Frontal cortex (tissue), 3 donors: ENCODE measurements at regions not wholly inside any gene's neighbourhood (a gene's known extent, or its start where the extent isn't known, plus 50 kb on each side); places are given as distances from the start of the nearest gene placed in this dataset.
"Not testable (repeated sequence)": the region's sequence is repeated elsewhere in the genome, so short reads cannot be mapped to it uniquely, and the experiment has no call there.

Experiments used
- DNase-seq, 2 donors: peaks; one replicate each; pipeline ENCODE4 v3.0.0; 2012; ENCODE audit warnings: low spot score in 2 of 2
- FAIRE-seq: peaks from 2 replicates; lab custom pipeline; 2012; peaks lifted over from hg19 to GRCh38; lab: Jason Lieb, UNC
- donor health status: control.
- donor health status: control.
- donor health status: control.

DNA sequence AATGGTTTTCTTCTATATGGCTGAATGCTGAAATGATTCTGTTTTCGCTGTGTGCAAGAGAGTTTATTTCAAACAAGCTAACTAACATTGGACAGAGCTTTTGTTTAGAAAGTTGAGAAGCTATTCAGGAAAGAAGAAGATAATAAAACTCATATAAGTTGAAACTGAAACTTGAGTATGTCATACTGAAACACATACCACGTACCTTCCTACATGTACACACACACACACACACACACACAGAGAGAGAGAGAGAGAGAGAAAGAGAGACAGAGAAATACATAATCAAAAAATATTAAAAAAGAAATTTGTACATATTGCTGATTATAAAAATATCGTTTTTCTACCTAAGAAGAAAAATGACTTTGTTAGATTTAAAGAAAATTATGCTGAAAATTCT is 561.9 kb upstream of the KCND2 start:
- no peak for DNase-seq
- no peak for FAIRE-seq

DNA sequence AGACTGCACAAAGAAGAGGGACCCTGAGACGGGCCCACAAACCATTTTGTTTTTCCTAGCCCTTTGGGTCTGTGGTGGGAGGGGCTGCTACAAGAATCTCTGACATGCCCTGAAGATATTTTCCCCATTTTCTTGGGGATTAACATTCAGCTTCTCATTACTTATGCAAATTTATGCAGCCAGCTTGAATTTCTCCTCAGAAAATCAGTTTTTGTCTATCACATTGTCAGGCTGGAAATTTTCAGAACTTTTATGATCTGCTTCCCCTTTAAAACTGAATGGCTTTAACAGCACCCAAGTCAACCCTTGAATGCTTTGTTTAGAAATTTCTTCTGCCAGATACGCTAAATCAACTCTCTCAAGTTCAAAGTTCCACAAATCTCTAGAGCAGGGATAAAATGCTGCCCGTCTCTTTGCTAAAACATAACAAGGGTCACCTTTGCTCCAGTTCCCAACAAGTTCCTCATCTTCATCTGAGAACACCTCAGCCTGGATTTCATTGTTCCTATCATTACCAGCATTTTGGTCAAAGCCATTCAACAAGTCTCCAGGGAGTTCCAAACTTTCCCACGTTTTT is 560.0 kb upstream of the KCND2 start:
- DNase-seq (no peak), FAIRE-seq (no peak)

DNA sequence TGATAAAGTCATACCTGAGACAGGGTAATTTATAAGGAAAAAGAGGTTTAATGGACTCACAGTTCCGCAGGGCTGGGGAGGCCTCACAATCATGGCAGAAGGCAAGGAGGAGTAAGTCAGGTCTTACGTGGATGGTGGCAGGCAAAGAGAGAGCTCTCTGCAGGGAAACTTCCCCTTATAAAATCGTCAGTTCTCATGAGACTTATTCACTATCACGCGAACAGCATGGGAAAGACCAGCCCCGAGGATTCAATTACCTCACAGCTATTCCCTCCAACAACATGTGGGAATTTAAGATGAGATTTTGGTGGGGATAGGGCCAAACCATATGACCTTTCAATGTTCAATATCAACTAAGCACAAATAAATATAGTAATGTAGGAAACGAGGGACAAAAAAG is 559.4 kb upstream of the KCND2 start:
- DNase-seq = no peak
- FAIRE-seq = no peak

DNA sequence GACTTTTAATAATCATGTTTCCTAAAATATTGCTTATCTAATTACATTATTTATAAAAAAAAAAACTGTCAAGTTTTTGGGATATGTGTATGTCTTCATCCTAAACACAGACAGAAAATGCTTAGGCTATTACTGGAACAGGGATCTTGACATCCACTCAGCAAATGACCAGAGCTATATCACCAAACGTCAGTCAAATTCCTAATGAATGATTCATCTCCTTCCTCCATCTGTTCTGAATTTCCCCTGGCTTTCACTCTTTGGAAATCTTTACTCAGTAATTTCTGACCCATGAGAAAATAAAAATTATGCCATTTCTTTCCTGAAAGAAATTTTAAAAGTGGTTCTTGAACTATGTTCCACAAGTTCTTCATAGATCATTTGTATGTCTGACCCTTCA is 552.4 kb upstream of the KCND2 start:
- no peak for FAIRE-seq
- no peak for DNase-seq

DNA sequence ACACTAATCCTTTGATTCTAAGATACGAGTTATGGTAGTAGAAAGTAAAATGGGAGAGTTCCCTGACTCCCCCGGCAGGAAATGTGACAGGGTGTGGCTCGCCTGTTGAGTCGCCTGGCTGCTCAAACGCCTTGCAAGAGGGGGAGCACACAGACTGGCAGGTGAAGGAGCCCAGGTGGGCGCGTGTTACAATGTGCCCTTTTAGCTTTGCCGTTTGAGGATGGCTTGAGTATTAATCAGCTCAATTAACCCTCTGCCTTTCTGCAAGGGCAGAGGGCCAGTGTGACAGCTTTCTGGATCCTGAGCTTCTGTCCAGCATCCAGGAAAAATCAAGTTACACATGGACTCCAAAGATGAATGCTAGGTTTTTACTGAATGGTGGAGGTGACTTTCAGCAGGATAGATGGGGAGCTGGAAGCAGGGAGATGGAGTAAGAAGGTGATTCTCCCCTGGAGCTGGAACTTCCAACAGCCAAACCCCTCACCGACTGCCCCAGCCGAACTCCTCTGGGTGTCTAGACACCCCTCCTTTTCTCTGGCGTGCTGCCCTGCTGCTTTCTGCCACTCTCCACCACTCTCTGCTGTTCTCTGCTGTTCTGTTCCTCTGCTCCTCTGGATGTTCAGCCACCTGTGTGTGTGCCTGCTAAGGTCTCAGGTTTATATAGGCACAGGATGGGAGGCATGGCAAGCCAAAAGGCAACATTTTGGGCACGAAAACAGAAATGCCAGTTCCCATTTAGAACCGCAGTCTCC is 548.8 kb upstream of the KCND2 start:
- no peak for DNase-seq
- no peak for FAIRE-seq

DNA sequence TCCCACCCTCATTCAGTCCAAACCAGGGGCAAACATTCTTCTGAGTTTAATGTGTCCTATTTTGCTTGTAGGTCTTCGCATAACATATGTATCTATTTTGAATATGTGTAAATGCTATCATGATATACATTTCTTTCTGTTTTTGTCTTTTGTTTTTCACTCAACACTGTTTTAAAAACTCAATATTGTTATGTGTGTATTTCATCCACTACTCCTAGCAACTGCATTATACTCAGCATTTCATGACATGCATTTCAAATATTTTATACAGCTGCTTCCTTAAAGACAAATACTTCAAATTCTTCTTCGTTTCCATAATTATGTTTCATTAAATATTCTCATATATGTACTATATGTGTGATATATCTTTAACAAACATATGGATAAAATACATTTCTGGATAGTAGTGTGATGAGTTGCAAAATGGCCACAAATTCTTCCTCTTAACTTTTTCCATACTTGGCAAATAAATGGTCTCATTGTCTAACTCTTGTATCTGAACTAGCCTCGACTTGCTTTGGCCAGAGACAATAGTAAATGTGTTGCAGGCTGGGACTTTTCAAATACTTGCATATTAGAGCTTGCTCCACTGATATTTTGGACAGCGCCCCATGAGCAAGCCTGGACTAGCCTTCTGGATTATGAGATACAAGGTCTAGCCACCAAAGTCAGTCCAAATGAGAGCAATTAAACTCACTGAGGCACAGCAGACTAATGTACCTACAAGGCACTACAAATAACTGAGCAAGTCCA is 539.7 kb upstream of the KCND2 start:
- FAIRE-seq (no peak), DNase-seq (no peak)

DNA sequence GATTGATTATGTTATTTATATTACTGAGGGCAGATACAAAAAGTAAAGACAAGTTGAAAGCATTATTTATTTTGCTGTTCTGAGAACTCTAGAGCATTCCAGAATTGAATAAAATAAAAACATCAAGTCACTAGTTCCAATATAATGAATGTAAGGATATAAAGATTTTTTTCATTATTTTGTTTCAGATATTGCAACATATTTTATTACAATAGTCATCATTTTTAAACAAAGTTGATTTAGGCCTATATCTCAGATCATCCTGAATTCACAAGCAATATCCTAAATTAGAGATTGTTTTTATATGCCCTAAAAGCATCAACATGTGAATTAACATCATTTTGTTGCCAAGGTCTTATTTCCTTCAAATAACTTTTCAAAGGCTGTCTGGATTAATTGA is 535.6 kb upstream of the KCND2 start:
- DNase-seq (no peak), FAIRE-seq (no peak)

DNA sequence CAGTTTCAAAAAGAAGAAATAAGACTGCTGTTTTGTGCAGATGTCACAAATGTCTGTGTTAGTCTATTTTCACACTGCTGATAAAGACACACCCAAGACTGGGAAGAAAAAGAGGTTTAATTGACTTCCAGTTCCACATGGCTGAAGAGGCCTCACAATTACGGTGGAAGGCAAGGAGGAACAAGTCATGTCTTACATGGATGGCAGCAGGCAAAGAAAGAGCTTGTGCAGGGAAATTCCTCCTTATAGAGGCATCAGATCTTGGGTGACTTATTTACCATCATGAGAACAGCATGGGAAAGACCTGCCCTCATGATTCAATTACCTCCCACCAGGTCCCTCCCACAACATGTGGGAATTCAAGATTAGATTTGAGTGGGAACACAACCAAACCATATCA is 527.7 kb upstream of the KCND2 start:
- DNase-seq, FAIRE-seq: not testable (repeated sequence)

DNA sequence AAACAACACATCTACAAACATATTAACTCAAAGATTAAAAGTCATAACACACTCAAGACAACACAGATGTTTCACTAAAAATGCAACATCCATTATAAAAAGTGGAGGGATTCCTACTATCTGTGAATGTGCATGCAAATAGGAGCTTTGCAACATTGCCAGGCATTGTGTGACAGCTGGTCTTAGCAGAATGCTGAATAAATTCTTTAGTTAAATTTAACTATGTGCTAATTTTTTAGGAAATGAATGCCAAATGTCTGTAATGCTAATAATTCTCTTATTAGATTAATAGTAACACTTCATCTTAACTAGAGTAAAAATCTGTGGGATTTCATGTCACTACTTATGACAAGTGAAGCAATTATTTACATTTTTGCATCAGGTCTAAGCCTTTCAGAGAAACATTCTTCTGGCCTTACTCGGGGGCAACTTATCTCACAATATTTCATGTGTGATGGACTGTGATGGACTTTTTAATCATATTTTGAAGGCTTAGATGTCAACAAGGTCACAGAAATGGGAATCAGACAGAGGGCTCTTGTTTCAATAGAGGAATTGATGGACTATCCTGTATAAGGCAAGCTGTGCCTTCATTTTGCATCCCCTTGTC is 524.6 kb upstream of the KCND2 start:
- DNase-seq (no peak), FAIRE-seq (no peak)

DNA sequence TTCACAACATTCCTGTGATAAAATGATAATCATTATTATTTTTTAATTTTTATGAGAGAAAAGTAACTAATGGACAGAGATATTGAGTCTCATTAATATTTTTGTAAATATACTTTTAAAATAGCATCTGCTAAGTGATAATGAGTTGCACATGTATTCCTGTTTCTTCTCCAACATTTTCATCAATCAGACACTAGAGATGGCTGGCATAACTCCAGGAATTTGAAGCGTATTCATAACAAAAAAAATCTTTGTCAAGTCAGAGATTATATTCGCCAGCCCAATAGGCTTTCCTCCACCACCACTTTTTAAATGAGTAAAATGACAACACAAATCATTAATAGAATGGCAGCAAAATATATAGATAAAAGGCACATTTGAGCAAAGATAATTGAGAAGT is 524.0 kb upstream of the KCND2 start:
- no peak for FAIRE-seq
- DNase-seq = no peak

DNA sequence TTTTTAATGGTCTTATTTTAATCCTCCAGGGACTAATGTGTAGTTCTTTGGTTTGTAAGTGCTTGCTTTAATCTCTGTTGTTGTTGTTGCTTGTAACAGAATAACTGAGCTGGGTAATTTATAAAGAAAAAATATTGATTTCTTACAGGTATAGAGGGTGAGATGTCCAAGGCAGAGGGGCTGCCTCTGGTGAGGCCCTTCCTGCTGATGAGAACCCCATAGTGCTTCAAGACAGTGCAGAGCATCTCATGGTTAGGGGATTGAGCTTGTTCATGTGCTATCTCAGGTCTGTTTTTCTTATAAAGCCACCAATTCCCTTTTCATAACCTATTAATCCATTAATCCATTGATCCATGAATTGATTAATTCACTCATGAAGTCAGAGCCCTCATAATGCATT is 516.3 kb upstream of the KCND2 start:
- DNase-seq = no peak
- FAIRE-seq = no peak

DNA sequence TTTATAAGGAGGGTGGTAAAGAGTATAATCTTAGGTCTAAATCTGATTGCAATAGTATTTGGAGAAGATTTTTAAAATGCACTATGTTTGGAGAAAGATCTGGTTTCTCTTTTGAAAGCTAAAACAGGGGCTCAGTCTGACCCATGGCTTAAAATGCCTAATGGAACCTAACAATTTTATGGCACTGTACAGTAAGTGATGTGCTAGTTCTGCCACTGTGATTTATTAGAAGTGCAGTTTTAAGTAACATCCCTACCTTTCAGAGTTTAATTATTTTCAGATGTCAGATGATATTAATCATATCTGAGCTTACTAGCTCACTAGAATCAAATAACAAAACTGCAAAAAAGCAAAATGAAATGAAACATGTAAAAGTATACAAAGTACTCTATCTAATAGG is 514.7 kb upstream of the KCND2 start:
- FAIRE-seq = no peak
- no peak for DNase-seq

DNA sequence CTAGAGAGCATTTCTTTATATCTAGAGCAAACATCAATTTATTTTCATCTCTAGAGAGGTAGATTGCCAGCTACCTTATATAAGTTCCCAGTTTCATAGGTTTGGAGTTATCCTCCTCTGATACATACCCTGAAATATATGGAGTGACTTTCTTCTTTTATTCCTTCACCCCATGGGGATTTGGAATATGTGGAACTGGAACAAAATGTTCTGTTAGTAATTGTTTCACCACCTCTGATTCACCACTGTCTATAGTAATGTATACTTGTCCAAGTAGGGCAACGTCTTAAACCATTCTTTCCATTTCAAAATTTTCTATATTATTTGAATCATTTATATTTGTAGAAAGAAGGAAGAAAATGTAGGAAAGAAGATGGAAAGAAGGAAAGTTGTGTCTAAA is 511.2 kb upstream of the KCND2 start:
- DNase-seq = no peak
- no peak for FAIRE-seq

DNA sequence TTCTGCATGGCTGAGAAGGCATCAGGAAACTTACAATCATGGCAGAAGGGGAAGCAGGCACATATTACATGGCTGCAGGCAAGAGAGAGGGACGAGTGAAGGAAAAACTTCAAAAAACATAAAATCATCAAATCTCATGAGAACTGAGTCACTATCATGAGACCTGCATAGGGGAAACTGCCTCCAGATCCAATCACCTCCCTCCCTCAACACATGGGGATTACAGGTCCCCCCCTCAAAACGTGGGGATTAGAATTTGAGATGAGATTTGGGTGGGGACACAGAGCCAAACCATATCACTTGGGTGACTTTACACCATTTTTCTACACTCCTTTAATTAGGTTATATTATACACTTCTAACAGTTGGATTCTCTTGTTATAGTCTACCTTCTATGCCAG is 490.7 kb upstream of the KCND2 start:
- no peak for FAIRE-seq
- no peak for DNase-seq

DNA sequence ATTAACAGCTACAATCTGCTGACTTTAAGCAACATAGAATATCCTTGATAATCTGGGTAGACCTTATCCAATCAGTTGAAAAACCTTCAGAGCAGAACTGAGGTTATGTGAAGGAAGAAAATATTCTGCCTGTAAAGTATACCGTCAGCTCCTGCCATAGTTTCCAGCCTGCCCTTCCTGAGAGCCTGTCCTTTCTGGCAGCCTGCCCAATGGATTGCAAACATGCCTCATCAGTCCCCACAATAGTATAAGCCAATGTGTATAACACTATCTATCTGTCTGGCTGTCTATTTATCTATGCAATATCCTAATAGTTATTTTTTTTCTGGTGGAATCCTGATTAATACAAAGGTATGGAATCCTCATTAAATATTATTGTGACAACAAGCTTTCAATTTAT is 489.2 kb upstream of the KCND2 start:
- no peak for DNase-seq
- no peak for FAIRE-seq

DNA sequence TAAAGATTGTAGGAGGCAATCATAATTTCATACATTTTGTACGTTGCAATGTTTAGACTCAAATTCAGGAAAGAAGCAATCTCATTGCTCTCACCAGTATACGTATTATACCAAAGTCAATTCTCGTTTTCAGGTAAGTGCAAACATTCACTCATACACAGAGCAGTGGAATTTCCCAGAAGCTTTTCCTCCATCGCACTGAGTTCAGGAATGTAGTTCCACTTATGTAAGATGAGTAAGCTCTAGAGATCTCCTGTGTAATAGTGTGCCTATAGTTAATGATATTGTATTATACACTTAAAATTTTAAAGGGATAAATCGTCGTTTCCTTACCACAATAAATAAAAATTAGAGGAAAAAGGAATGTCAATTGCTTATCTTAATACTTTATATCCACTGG is 470.8 kb upstream of the KCND2 start:
- no peak for FAIRE-seq
- no peak for DNase-seq

DNA sequence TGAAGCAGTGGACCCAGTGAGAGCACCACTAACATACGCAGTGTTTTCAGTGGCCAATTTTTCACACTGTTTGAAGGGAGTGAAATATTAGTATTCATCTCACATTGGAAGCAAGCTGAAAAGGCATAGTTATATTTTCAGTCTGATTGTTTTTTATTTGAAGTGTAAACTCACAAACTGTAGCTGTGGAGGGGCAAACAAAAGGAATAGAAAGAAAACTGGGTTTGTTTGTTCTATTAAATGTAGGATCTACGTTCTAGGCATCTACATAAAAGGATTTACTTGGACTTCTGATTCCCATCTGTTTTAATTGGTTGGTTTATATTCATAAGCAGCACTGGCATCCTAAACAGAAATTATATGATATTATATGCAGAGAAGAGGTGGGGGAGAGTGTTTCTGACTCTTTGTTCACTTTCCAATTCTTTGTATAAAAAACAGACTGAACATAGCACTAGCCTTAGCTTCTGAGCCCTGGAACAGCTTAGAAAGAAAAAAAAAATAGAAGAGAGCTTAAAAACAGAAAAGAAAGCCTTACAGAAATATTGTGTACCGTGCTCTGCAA is 447.8 kb upstream of the KCND2 start:
- FAIRE-seq (no peak), DNase-seq (no peak)

DNA sequence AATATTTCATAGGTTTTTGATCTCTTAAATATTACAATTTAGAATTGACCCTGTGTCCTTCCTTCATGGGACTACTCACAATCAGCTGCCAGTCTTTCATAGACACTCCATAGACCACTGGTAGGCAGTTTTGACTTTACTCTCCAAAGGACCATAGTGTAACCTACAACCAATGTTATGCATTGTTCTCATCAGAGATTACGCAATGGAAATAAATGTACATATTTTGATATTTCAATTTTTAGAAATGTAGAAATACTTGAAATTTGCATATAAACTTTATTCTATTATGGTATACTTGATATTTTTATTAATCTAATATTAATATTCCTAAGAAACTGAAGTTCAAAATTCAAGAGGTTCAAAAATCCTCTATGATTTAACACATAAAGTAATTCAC is 446.4 kb upstream of the KCND2 start:
- FAIRE-seq = no peak
- no peak for DNase-seq

DNA sequence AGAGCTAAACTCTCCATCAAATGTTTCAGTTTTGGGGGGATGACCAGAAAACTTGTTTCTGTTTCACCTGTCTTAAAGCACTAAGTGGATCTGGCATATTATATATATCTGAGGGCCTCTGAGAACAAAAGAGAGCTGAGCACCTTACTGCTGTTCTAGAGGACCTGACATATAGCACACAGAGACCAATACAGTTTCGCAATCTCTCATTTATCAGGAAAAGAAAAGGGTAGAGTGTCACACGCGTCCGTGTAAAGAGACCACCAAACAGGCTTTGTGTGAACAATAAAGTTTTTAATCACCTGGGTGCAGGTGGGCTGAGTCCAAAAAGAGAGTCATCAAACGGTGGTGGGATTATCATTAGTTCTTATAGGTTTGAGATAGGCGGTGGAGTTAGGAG is 434.5 kb upstream of the KCND2 start:
- FAIRE-seq (no peak), DNase-seq (no peak)

DNA sequence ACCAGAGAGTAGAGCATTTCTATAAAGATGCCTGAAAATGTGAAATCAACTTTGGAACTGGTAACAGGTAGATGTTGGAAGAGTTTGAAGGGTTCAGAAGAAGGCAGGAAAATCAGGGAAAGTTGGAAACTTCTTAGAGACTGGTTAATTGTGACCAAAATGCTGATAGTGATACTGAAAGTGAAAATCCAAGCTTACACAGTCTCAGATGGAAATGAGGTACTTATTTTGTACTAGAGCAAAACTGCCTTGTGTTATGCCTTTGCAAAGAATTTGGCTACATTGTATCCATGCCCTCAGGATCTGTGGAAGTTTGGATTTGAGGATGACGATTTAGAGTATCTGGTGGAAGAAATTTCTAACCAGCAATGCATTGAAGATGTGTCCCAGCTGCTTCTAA is 430.6 kb upstream of the KCND2 start:
- FAIRE-seq = no peak
- DNase-seq = no peak

DNA sequence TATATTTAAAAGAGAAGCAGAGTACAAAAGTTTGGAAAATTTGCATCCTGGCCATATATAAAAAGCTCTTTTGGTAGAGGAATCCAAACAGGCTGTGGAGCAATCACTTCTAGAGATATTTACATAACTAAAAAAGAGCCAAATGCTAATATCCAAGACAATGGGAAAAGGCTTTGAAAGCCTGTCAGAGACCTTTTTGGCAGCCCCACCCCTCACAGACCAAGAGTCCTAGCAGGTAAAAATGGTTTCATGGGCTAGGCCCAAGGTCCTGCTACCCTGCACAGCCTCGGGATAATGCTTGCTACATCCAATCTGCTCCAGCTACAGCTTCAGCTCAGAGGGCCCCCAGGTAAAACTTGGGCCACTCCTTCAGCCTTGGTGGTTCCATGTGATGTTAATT is 430.2 kb upstream of the KCND2 start:
- FAIRE-seq (no peak), DNase-seq (no peak)
